ENCODE measurements at regions not wholly inside any gene's neighbourhood (a gene's known extent, or its start where the extent isn't known, plus 50 kb on each side); places are given as distances from the start of the nearest gene placed in this dataset.
"Not testable (repeated sequence)": the region's sequence is repeated elsewhere in the genome, so short reads cannot be mapped to it uniquely, and the experiment has no call there.

GRCh38 chr2:116819355-116819754 is 995.1 kb upstream of the DDX18 start:
- no peak for DNase-seq (ENCODE audit: insufficient read length, low spot score, missing footprints)
- no peak for TF ChIP-seq CTCF (IDR thresholded peaks at IDR 0.05; ENCODE audit: extremely low read depth, low read depth, low read length)
- H3K4me1 ChIP-seq (ENCODE audit: insufficient read depth, low read length) = no peaks in the 10 kb centered on the region
- H3K27me3 ChIP-seq (ENCODE audit: insufficient read depth, low read length) = no peaks in the 10 kb centered on the region
- peaks cover 3% of the 10 kb centered on the region for H3K9me3 ChIP-seq (ENCODE audit: low read depth, low read length)
- no peaks in the 10 kb centered on the region for H3K79me2 ChIP-seq (ENCODE audit: insufficient read depth, low read length)
- no peak overlapping the region for H3K4me2 ChIP-seq (ENCODE audit: insufficient read depth, low read length)
- H4K20me1 ChIP-seq (ENCODE audit: insufficient read depth, low read length) = no peaks in the 10 kb centered on the region
- no peaks in the 10 kb centered on the region for H3K36me3 ChIP-seq (ENCODE audit: insufficient read depth, low read length)
- H3K4me3 ChIP-seq (ENCODE audit: insufficient read depth, low read length) = no peak overlapping the region
- H2AFZ ChIP-seq (ENCODE audit: low read length) = no peak overlapping the region
- no peak overlapping the region for H3K27ac ChIP-seq (ENCODE audit: low read depth, low read length)

GRCh38 chr2:116820986-116821385 is 993.5 kb upstream of the DDX18 start:
- Histone ChIP-seq H3K4me1 (ENCODE audit: insufficient read depth, low read length) (no peaks in the 10 kb centered on the region), H3K4me3 (ENCODE audit: insufficient read depth, low read length) (no peak overlapping the region), H3K27me3 (ENCODE audit: insufficient read depth, low read length) (no peaks in the 10 kb centered on the region), H3K79me2 (ENCODE audit: insufficient read depth, low read length) (no peaks in the 10 kb centered on the region), H3K9me3 (ENCODE audit: low read depth, low read length) (peaks cover 3% of the 10 kb centered on the region), H3K36me3 (ENCODE audit: insufficient read depth, low read length) (no peaks in the 10 kb centered on the region), H4K20me1 (ENCODE audit: insufficient read depth, low read length) (no peaks in the 10 kb centered on the region), H3K27ac (ENCODE audit: low read depth, low read length) (no peak overlapping the region), H3K4me2 (ENCODE audit: insufficient read depth, low read length) (no peak overlapping the region), H2AFZ (ENCODE audit: low read length) (no peak overlapping the region)
- no peak for TF ChIP-seq CTCF (IDR thresholded peaks at IDR 0.05; ENCODE audit: extremely low read depth, low read depth, low read length)
- no peak for DNase-seq (ENCODE audit: insufficient read length, low spot score, missing footprints)

GRCh38 chr2:116829543-116829942 is 984.9 kb upstream of the DDX18 start:
- H4K20me1 ChIP-seq (ENCODE audit: insufficient read depth, low read length) = not testable (repeated sequence)

GRCh38 chr2:116832148-116832547 is 982.3 kb upstream of the DDX18 start:
- H3K9me3 ChIP-seq (ENCODE audit: low read depth, low read length) = no peaks in the 10 kb centered on the region
- no peaks in the 10 kb centered on the region for H3K4me1 ChIP-seq (ENCODE audit: insufficient read depth, low read length)
- H3K36me3 ChIP-seq (ENCODE audit: insufficient read depth, low read length) = no peaks in the 10 kb centered on the region
- no peaks in the 10 kb centered on the region for H4K20me1 ChIP-seq (ENCODE audit: insufficient read depth, low read length)
- H3K79me2 ChIP-seq (ENCODE audit: insufficient read depth, low read length) = no peaks in the 10 kb centered on the region
- H2AFZ ChIP-seq (ENCODE audit: low read length) = no peak overlapping the region
- no peaks in the 10 kb centered on the region for H3K27me3 ChIP-seq (ENCODE audit: insufficient read depth, low read length)
- no peak overlapping the region for H3K4me3 ChIP-seq (ENCODE audit: insufficient read depth, low read length)
- no peak overlapping the region for H3K4me2 ChIP-seq (ENCODE audit: insufficient read depth, low read length)
- H3K27ac ChIP-seq (ENCODE audit: low read depth, low read length) = no peak overlapping the region
- DNase-seq (ENCODE audit: insufficient read length, low spot score, missing footprints) = no peak
- TF ChIP-seq CTCF (IDR thresholded peaks at IDR 0.05; ENCODE audit: extremely low read depth, low read depth, low read length) = no peak

More at GRCh38 chr2:116829543-116829942, 984.9 kb upstream of the DDX18 start:
- H3K27ac ChIP-seq (ENCODE audit: low read depth, low read length); H3K4me3 ChIP-seq (ENCODE audit: insufficient read depth, low read length); H3K4me1 ChIP-seq (ENCODE audit: insufficient read depth, low read length); H3K36me3 ChIP-seq (ENCODE audit: insufficient read depth, low read length); H2AFZ ChIP-seq (ENCODE audit: low read length); H3K9me3 ChIP-seq (ENCODE audit: low read depth, low read length); DNase-seq (ENCODE audit: insufficient read length, low spot score, missing footprints); H3K27me3 ChIP-seq (ENCODE audit: insufficient read depth, low read length); H3K4me2 ChIP-seq (ENCODE audit: insufficient read depth, low read length); H3K79me2 ChIP-seq (ENCODE audit: insufficient read depth, low read length): not testable (repeated sequence)

Data from osteoblast (primary cell).